GM12873 (cell line): ENCODE measurements at regions not wholly inside any gene's neighbourhood (a gene's known extent, or its start where the extent isn't known, plus 50 kb on each side); places are given as distances from the start of the nearest gene placed in this dataset.

Experiments used
- TF ChIP-seq, protein P1 (sequence below): IDR thresholded peaks from 2 replicates; pipeline ENCODE4 v1.5.1; 2012; ENCODE audit warnings: low read depth, mild to moderate bottlenecking, moderate library complexity, low read length, control low read depth; ENCODE audit not compliant: insufficient read depth; ENCODE audit errors: missing control alignments

DNA sequence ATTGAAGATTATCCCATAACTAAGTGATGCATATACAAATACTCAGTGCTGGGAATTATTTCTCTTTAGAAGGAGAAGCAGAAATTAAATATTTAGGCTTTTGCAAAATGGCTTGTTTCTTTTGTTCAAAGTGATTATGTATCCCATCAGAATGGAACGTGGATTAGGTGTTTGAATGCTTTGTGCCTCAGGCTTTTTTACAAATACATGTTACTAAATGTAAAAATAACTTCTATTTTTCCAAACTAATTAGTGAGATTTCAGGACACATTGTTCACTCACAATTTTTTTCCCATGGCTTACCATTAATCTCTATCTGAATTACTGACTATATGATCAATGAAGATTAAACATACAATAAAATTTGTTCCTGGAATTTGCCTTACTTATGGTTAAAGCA, 925.9 kb upstream of the CITED2 start:
- TF ChIP-seq, protein P1, sequence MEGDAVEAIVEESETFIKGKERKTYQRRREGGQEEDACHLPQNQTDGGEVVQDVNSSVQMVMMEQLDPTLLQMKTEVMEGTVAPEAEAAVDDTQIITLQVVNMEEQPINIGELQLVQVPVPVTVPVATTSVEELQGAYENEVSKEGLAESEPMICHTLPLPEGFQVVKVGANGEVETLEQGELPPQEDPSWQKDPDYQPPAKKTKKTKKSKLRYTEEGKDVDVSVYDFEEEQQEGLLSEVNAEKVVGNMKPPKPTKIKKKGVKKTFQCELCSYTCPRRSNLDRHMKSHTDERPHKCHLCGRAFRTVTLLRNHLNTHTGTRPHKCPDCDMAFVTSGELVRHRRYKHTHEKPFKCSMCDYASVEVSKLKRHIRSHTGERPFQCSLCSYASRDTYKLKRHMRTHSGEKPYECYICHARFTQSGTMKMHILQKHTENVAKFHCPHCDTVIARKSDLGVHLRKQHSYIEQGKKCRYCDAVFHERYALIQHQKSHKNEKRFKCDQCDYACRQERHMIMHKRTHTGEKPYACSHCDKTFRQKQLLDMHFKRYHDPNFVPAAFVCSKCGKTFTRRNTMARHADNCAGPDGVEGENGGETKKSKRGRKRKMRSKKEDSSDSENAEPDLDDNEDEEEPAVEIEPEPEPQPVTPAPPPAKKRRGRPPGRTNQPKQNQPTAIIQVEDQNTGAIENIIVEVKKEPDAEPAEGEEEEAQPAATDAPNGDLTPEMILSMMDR: no peak

DNA sequence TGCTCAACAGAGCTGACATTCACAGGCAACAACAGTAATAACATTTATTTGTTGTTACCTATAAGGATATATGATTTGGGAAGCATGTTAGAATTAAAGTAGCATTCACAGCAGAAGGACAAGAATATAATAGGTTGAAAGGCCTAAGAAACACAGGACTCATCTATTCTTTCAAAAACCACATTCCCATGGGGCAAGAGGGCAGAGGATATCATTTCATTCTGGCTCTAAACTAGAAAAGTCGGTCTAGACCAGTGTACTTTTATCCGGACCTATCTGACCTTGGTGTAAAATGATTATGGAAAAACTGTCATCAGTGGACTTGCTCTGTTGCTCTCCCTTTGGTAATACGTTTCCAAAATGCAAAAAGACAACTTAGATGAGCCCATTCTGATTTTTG, 914.7 kb upstream of the CITED2 start:
- TF ChIP-seq, protein P1: no peak

DNA sequence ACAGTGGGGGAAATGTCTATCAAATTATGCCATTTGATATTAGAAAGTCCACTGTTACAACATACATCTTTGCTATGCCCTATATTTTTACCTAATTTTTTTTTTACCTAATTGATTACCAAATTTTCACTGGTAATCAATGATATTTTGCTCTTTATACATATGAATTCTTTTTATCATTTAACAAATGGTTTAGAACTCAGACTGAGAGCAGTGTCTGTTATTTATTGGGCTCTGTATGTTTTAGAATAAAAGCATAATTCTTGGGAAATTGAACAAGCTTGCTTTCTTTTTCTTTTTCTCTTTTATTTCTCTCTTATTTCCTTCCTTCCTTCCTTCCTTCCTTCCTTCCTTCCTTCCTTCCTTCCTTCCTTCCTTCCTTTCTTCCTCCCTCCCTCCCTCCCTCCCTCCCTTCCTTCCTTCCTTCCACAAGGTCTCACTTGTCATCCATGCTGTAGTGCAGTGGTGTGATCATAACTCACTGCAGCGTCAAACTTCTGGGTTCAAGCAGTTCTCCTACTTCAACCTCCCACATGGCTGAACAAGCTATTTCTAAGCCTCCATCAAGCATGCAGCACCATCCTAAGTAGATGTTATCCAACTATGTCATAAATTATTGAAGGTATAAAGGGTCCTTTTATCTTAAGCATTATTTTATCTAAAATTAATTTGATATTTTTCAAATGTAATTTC, 911.7 kb upstream of the CITED2 start:
- TF ChIP-seq, protein P1: no peak

DNA sequence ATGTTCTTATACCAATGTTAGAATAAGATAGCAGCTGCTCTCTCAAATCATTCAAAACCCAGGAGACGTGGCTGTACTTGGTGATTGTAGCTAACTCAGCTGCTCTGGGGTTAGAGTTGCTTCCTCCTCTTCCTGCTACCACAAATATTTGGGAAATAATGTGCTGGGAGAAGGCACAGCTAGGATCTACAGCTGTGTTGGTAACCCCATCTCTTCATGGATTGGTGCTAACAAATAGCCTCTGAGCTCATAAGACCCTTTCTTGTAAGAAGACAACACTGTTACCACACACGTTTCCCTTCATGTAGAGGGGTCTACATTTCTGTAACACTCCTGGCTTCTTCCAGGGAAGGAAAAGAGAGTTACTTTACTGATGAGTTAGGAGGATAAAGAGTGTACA, 911.0 kb upstream of the CITED2 start:
- TF ChIP-seq, protein P1: no peak

DNA sequence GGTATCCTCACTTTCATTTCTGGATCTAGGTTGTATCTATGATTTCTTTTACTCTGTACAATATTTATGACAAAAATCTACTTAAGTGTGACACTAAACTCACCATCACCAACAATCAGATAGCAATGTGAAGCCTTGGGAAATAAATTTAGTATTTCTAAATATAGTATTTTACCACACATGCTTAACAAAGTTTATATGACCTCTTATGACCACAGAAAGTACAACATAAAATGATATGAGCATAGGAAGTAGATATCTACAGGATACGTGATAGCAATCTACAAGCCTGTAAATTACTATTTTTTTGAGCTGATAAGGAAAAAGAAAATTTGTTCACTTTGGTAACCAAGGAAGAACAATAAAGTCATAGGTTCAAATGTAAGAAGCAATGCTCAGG, 910.4 kb upstream of the CITED2 start:
- TF ChIP-seq, protein P1: no peak

DNA sequence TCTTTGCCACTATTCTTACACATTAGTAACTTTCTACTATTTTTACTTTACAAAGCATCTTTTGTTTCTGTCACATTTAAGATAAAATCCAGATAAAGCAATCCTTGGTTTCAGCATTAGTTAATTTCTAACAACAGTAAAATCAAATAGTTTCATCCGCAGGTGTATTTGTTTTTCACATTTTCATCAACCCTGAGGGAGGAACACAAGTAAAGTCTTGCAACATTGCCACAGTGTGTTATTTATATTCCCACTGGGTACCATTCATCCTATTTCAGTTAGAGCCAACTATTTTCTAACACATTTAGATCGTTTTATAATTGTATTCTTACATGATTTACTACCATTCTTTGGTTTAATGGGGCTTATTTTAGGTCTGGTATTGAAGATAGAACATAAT, 908.7 kb upstream of the CITED2 start:
- TF ChIP-seq, protein P1: no peak

DNA sequence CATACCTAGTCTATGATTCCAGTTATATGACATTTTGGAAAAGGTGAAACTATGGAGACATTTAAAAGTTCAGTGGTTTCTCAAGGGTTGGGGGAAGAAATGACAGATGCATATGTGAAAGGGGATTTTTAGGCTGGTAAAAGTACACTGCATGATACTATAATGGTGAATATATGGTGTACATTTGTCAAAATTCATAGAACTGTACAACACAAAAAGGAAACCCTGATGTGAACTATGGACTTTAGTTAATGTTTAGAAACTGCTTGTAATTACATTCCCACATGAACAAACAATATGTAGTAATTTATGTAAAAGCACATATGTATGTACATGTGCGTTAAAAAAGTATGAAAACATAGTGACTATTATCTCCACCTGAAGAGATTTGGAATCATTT, 907.3 kb upstream of the CITED2 start:
- TF ChIP-seq, protein P1: no peak
